Neural cell (in vitro differentiated cells): ENCODE measurements at regions not wholly inside any gene's neighbourhood (a gene's known extent, or its start where the extent isn't known, plus 50 kb on each side); places are given as distances from the start of the nearest gene placed in this dataset.

ENCODE experiments used
- H2AFZ ChIP-seq: fragments of 200-600, 300-800 bp; sonication (generic), shearing (Covaris generic); 2 replicates; pipeline ENCODE4 v1.6.0; 2014; ENCODE audit warnings: low read depth, mild to moderate bottlenecking, antibody characterized with exemption, low read length, moderate library complexity
- H3F3A ChIP-seq: fragments of 200-600 bp; shearing (Covaris generic); 2 replicates; pipeline ENCODE4 v1.6.1; 2016; ENCODE audit warnings: mild to moderate bottlenecking, moderate library complexity, mixed read lengths, antibody characterized with exemption, low read length; ENCODE audit not compliant: insufficient read depth, poor library complexity, severe bottlenecking
- H3K27ac ChIP-seq: fragments of 200-600, 300-800 bp; sonication (generic), shearing (Covaris generic); 2 replicates; pipeline ENCODE4 v1.5.1; 2014; ENCODE audit warnings: mild to moderate bottlenecking, low read length, moderate library complexity
- H3K27me3 ChIP-seq: fragments of 300-800, 200-600 bp; sonication (generic), shearing (Covaris generic); 2 replicates; pipeline ENCODE4 v1.6.0; 2014; ENCODE audit warnings: mild to moderate bottlenecking, low read depth, low read length, moderate library complexity; ENCODE audit not compliant: insufficient read depth
- H3K36me3 ChIP-seq: fragments of 300-800, 200-600 bp; sonication (generic), shearing (Covaris generic); 2 replicates; pipeline ENCODE4 v1.5.1; 2014; ENCODE audit warnings: mild to moderate bottlenecking, antibody characterized with exemption, low read length, moderate library complexity; ENCODE audit not compliant: insufficient read depth
- H3K4me2 ChIP-seq: fragments of 300-800, 200-600 bp; sonication (generic), shearing (Covaris generic); 2 replicates; pipeline ENCODE4 v1.6.0; 2014; ENCODE audit warnings: mild to moderate bottlenecking, low read length
- H3K4me3 ChIP-seq: fragments of 300-800, 200-600 bp; sonication (generic), shearing (Covaris generic); 2 replicates; pipeline ENCODE4 v1.5.1; 2014; ENCODE audit warnings: mild to moderate bottlenecking, low read length, moderate library complexity
- H3K79me2 ChIP-seq: fragments of 200-600 bp; shearing (Covaris generic); replicated peaks from 2 replicates; pipeline ENCODE4 v1.6.0; 2014; ENCODE audit warnings: mild to moderate bottlenecking, low read length, moderate library complexity; ENCODE audit not compliant: insufficient read depth
- H3K9ac ChIP-seq: fragments of 300-800, 200-600 bp; sonication (generic), shearing (Covaris generic); 2 replicates; pipeline ENCODE4 v1.6.1; 2016; ENCODE audit warnings: mild to moderate bottlenecking, low read length, mixed read lengths
- H3K9me2 ChIP-seq: fragments of 200-600 bp; shearing (Covaris generic); 2 replicates; pipeline ENCODE4 v1.6.1; 2016; ENCODE audit warnings: mild to moderate bottlenecking, low read length, mixed read lengths; ENCODE audit not compliant: insufficient read depth
- H3K9me3 ChIP-seq: fragments of 200-600, 300-800 bp; sonication (generic), shearing (Covaris generic); 2 replicates; pipeline ENCODE4 v1.6.1; 2016; ENCODE audit warnings: mild to moderate bottlenecking, mixed run types, low read length, moderate library complexity, mixed read lengths
- H4K20me1 ChIP-seq: fragments of 200-600 bp; shearing (Covaris generic); 2 replicates; pipeline ENCODE4 v1.6.1; 2016; ENCODE audit warnings: mild to moderate bottlenecking, mixed run types; ENCODE audit not compliant: insufficient read depth
- CTCF ChIP-seq: fragments of 450-650 bp; IDR thresholded peaks from 2 replicates; pipeline ENCODE4 v1.5.1; 2014; ENCODE audit warnings: antibody characterized with exemption, mild to moderate bottlenecking, moderate library complexity; ENCODE audit not compliant: poor library complexity, severe bottlenecking
- EP300 ChIP-seq: fragments of 450-650 bp; conservative IDR thresholded peaks from 2 replicates; pipeline ENCODE4 v1.6.1; 2014; ENCODE audit warnings: antibody characterized with exemption, mild to moderate bottlenecking, moderate library complexity; ENCODE audit not compliant: poor library complexity, severe bottlenecking
- EZH2 ChIP-seq: fragments of 200-600, 300-800 bp; shearing (Covaris generic), sonication (generic); IDR thresholded peaks from 2 replicates; pipeline ENCODE4 v1.6.1; 2014; ENCODE audit warnings: antibody characterized with exemption, low read length, borderline replicate concordance, mild to moderate bottlenecking; ENCODE audit not compliant: insufficient read depth, poor library complexity, severe bottlenecking
- MXI1 ChIP-seq: fragments of 450-650 bp; conservative IDR thresholded peaks from 2 replicates; pipeline ENCODE4 v1.6.1; 2014; ENCODE audit warnings: antibody characterized with exemption, mild to moderate bottlenecking; ENCODE audit not compliant: poor library complexity, severe bottlenecking
- POLR2AphosphoS5 ChIP-seq: IDR thresholded peaks from 2 replicates; pipeline ENCODE4 v1.6.1; 2012
- RAD21 ChIP-seq: fragments of 450-650 bp; conservative IDR thresholded peaks from 2 replicates; pipeline ENCODE4 v1.6.1; 2014; ENCODE audit warnings: antibody characterized with exemption, mild to moderate bottlenecking, moderate library complexity
- SMC3 ChIP-seq: fragments of 450-650 bp; conservative IDR thresholded peaks from 2 replicates; pipeline ENCODE4 v1.6.1; 2014; ENCODE audit warnings: antibody characterized with exemption, mild to moderate bottlenecking, moderate library complexity; ENCODE audit not compliant: poor library complexity
- TAF1 ChIP-seq: IDR thresholded peaks from 2 replicates; pipeline ENCODE4 v1.6.1; 2012; ENCODE audit warnings: low read depth
- TF ChIP-seq, protein P1 (sequence below): IDR thresholded peaks from 2 replicates; pipeline ENCODE4 v1.6.1; 2012; ENCODE audit warnings: borderline replicate concordance

GRCh38 chr2:21920721-21921120 lies 797.0 kb downstream of the TDRD15 start:
- Histone ChIP-seq H3K9me2 (no peaks in the 10 kb centered on the region), H2AFZ (no peak overlapping the region), H3K9me3 (no peaks in the 10 kb centered on the region), H4K20me1 (no peaks in the 10 kb centered on the region), H3K36me3 (no peaks in the 10 kb centered on the region), H3K79me2 (no peaks in the 10 kb centered on the region), H3K4me3 (no peak overlapping the region), H3K4me2 (no peak overlapping the region), H3K27me3 (no peaks in the 10 kb centered on the region), H3K27ac (no peak overlapping the region), H3F3A (peaks cover 13% of the 10 kb centered on the region), H3K9ac (no peak overlapping the region)
- TF ChIP-seq MXI1 (no peak), RAD21 (no peak), EZH2 (no peak), CTCF (no peak), TAF1 (no peak), SMC3 (no peak), EP300 (no peak), POLR2AphosphoS5 (no peak)
- TF ChIP-seq, protein P1, sequence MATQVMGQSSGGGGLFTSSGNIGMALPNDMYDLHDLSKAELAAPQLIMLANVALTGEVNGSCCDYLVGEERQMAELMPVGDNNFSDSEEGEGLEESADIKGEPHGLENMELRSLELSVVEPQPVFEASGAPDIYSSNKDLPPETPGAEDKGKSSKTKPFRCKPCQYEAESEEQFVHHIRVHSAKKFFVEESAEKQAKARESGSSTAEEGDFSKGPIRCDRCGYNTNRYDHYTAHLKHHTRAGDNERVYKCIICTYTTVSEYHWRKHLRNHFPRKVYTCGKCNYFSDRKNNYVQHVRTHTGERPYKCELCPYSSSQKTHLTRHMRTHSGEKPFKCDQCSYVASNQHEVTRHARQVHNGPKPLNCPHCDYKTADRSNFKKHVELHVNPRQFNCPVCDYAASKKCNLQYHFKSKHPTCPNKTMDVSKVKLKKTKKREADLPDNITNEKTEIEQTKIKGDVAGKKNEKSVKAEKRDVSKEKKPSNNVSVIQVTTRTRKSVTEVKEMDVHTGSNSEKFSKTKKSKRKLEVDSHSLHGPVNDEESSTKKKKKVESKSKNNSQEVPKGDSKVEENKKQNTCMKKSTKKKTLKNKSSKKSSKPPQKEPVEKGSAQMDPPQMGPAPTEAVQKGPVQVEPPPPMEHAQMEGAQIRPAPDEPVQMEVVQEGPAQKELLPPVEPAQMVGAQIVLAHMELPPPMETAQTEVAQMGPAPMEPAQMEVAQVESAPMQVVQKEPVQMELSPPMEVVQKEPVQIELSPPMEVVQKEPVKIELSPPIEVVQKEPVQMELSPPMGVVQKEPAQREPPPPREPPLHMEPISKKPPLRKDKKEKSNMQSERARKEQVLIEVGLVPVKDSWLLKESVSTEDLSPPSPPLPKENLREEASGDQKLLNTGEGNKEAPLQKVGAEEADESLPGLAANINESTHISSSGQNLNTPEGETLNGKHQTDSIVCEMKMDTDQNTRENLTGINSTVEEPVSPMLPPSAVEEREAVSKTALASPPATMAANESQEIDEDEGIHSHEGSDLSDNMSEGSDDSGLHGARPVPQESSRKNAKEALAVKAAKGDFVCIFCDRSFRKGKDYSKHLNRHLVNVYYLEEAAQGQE = no peak

GRCh38 chr2:21924640-21925285 lies 801.0 kb downstream of the TDRD15 start:
- no peak overlapping the region for H3K9ac ChIP-seq

More at GRCh38 chr2:21924640-21925285, 801.0 kb downstream of the TDRD15 start:
- H3K27ac ChIP-seq = no peak overlapping the region
- no peaks in the 10 kb centered on the region for H3K36me3 ChIP-seq
- no peaks in the 10 kb centered on the region for H4K20me1 ChIP-seq
- no peaks in the 10 kb centered on the region for H3K79me2 ChIP-seq
- no peaks in the 10 kb centered on the region for H3K27me3 ChIP-seq
- no peak overlapping the region for H3K4me2 ChIP-seq
- H3K4me3 ChIP-seq = no peak overlapping the region
- no peak overlapping the region for H2AFZ ChIP-seq
- no peaks in the 10 kb centered on the region for H3K9me2 ChIP-seq
- TF ChIP-seq RAD21 (no peak), POLR2AphosphoS5 (no peak), EZH2 (no peak), CTCF (no peak), EP300 (no peak), MXI1 (no peak), SMC3 (no peak), TAF1 (no peak)
- TF ChIP-seq, protein P1 = no peak
- H3K9me3 ChIP-seq = no peaks in the 10 kb centered on the region
- peaks cover 4% of the 10 kb centered on the region for H3F3A ChIP-seq
